HG02588 (cell line): ENCODE measurements at regions not wholly inside any gene's neighbourhood (a gene's known extent, or its start where the extent isn't known, plus 50 kb on each side); places are given as distances from the start of the nearest gene placed in this dataset.

Experiments used
- ATAC-seq: cut with Tn5 transposase; IDR thresholded peaks from one replicate; pipeline ENCODE4 v1.9.1; 2021; ENCODE audit warnings: mild to moderate bottlenecking, moderate library complexity; ENCODE audit not compliant: unreplicated experiment

GRCh38 chr2:62447411-62447810 is 58.6 kb downstream of the TMEM17 start:
- ATAC-seq, result no peak

- no peak for ATAC-seq
Observed at GRCh38 chr2:62446491-62446890, 59.5 kb downstream of the TMEM17 start.

- ATAC-seq, result no peak
Observed at GRCh38 chr2:62443886-62444285, 62.1 kb downstream of the TMEM17 start.

GRCh38 chr2:62443471-62443870 is 62.5 kb downstream of the TMEM17 start:
- no peak for ATAC-seq

GRCh38 chr2:62441824-62442223 is 64.2 kb downstream of the TMEM17 start:
- ATAC-seq, result no peak

- no peak for ATAC-seq
Observed at GRCh38 chr2:62441421-62441820, 64.6 kb downstream of the TMEM17 start.

- no peak for ATAC-seq
Observed at GRCh38 chr2:62440281-62440946, 65.6 kb downstream of the TMEM17 start.

- no peak for ATAC-seq
Observed at GRCh38 chr2:62439425-62439824, 66.6 kb downstream of the TMEM17 start.

GRCh38 chr2:62437785-62438184 is 68.2 kb downstream of the TMEM17 start:
- no peak for ATAC-seq

GRCh38 chr2:62435720-62436119 is 70.3 kb downstream of the TMEM17 start:
- peak; percentile 87 for ATAC-seq

GRCh38 chr2:62432407-62432806 is 73.6 kb downstream of the TMEM17 start:
- no peak for ATAC-seq

GRCh38 chr2:62431512-62431911 is 74.5 kb downstream of the TMEM17 start:
- no peak for ATAC-seq

GRCh38 chr2:62430146-62430545 is 75.8 kb downstream of the TMEM17 start:
- ATAC-seq, result no peak

- no peak for ATAC-seq
Observed at GRCh38 chr2:62427146-62427545, 78.8 kb downstream of the TMEM17 start.

- ATAC-seq, result no peak
Observed at GRCh38 chr2:62426154-62426912, 79.7 kb downstream of the TMEM17 start.

GRCh38 chr2:62425684-62426083 is 80.3 kb downstream of the TMEM17 start:
- no peak for ATAC-seq

GRCh38 chr2:62424899-62425298 is 81.1 kb downstream of the TMEM17 start:
- no peak for ATAC-seq

GRCh38 chr2:62423883-62424458 is 82.0 kb downstream of the TMEM17 start:
- ATAC-seq, result no peak

- ATAC-seq, result no peak
Observed at GRCh38 chr2:62423235-62423634, 82.8 kb downstream of the TMEM17 start.

- ATAC-seq, result peak; percentile 14
Observed at GRCh38 chr2:62415518-62415917, 90.5 kb downstream of the TMEM17 start.

- ATAC-seq, result peak; percentile 85
Observed at GRCh38 chr2:62415019-62415431, 91.0 kb downstream of the TMEM17 start.

- ATAC-seq, result no peak
Observed at GRCh38 chr2:62413116-62413663, 92.8 kb downstream of the TMEM17 start.
